HEK293 (cell line): ENCODE measurements at regions not wholly inside any gene's neighbourhood (a gene's known extent, or its start where the extent isn't known, plus 50 kb on each side); places are given as distances from the start of the nearest gene placed in this dataset.

Experiments
- REPIN1 ChIP-seq: fragments of 450-650 bp; formaldehyde crosslinking; IDR thresholded peaks from 2 replicates; pipeline ENCODE4 v1.5.1; 2017; ENCODE audit warnings: missing biosample characterization, missing genetic modification characterization, low read depth
- ZNF10 ChIP-seq: fragments of 450-650 bp; formaldehyde crosslinking; IDR thresholded peaks from 2 replicates; pipeline ENCODE4 v1.5.1; 2017; ENCODE audit warnings: missing biosample characterization, missing genetic modification characterization
- ZNF174 ChIP-seq: fragments of 450-650 bp; formaldehyde crosslinking; IDR thresholded peaks from 2 replicates; pipeline ENCODE4 v1.5.0; 2017; ENCODE audit warnings: missing biosample characterization, mild to moderate bottlenecking, missing genetic modification characterization
- ZNF239 ChIP-seq: fragments of 450-650 bp; formaldehyde crosslinking; IDR thresholded peaks from 2 replicates; pipeline ENCODE4 v1.5.1; 2016; ENCODE audit warnings: missing biosample characterization, missing genetic modification characterization
- ZNF335 ChIP-seq: fragments of 450-650 bp; formaldehyde crosslinking; conservative IDR thresholded peaks from 2 replicates; pipeline ENCODE4 v1.5.1; 2016; ENCODE audit warnings: missing biosample characterization, missing genetic modification characterization
- ZNF658 ChIP-seq: fragments of 450-650 bp; formaldehyde crosslinking; IDR thresholded peaks from 2 replicates; pipeline ENCODE4; 2016; ENCODE audit warnings: missing biosample characterization, missing genetic modification characterization
- ZNF660 ChIP-seq: fragments of 450-650 bp; IDR thresholded peaks from 2 replicates; pipeline ENCODE4 v1.5.1; 2018; ENCODE audit warnings: missing biosample characterization, mild to moderate bottlenecking, missing genetic modification characterization
- ZNF701 ChIP-seq: fragments of 450-650 bp; formaldehyde crosslinking; IDR thresholded peaks from 2 replicates; pipeline ENCODE4 v1.5.1; 2016; ENCODE audit warnings: missing biosample characterization, missing genetic modification characterization
- ZNF791 ChIP-seq: fragments of 450-650 bp; formaldehyde crosslinking; IDR thresholded peaks from 2 replicates; pipeline ENCODE4 v1.5.1; 2016; ENCODE audit warnings: missing biosample characterization, missing genetic modification characterization
- TF ChIP-seq, protein P1 (sequence below): fragments of 450-650 bp; formaldehyde crosslinking; IDR thresholded peaks from 2 replicates; pipeline ENCODE4 v1.5.1; 2016; ENCODE audit warnings: missing biosample characterization, missing genetic modification characterization
- TF ChIP-seq, protein P2 (sequence below): fragments of 450-650 bp; formaldehyde crosslinking; IDR thresholded peaks from 2 replicates; pipeline ENCODE4 v1.5.1; 2016; ENCODE audit warnings: missing biosample characterization, missing genetic modification characterization
- TF ChIP-seq, protein P3 (sequence below): fragments of 450-650 bp; formaldehyde crosslinking; IDR thresholded peaks from 2 replicates; pipeline ENCODE4 v1.5.1; 2016; ENCODE audit warnings: missing biosample characterization, missing genetic modification characterization
- TF ChIP-seq, protein P4 (sequence below): IDR thresholded peaks from 2 replicates; pipeline ENCODE4 v1.6.1; 2011; ENCODE audit warnings: mild to moderate bottlenecking, low read depth, low read length, borderline replicate concordance
- TF ChIP-seq, protein P5 (sequence below): fragments of 450-650 bp; formaldehyde crosslinking; IDR thresholded peaks from 2 replicates; pipeline ENCODE4 v1.5.1; 2016; ENCODE audit warnings: missing biosample characterization, missing genetic modification characterization

DNA sequence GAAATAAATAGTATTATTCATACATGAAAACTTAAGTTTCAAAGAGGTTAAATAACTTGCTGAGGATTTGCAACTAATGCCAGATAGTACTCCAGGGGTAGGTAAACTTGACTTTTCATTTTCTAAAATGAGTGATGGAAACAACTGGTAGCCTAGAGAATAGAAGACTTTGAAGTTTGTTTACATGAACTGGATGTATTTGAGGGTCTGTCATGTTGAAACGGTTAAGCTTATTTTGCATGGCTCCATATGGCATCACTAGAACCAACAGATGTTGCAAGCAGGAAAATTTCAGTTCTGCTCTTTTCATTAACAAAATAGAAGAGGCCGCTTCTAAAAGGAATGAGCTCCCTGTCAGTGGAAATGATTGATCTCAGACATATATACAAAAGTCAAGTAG, 105.1 kb upstream of the SGCD start:
- TF ChIP-seq REPIN1 (tag by site-specific recombination) (no peak), ZNF658 (tag by site-specific recombination) (no peak), ZNF174 (tag by site-specific recombination) (no peak), ZNF10 (tag by site-specific recombination) (no peak), ZNF701 (tag by site-specific recombination) (no peak), ZNF791 (no peak), ZNF660 (tag by site-specific recombination) (no peak), ZNF239 (no peak), ZNF335 (tag by site-specific recombination) (no peak)
- TF ChIP-seq, protein P1, sequence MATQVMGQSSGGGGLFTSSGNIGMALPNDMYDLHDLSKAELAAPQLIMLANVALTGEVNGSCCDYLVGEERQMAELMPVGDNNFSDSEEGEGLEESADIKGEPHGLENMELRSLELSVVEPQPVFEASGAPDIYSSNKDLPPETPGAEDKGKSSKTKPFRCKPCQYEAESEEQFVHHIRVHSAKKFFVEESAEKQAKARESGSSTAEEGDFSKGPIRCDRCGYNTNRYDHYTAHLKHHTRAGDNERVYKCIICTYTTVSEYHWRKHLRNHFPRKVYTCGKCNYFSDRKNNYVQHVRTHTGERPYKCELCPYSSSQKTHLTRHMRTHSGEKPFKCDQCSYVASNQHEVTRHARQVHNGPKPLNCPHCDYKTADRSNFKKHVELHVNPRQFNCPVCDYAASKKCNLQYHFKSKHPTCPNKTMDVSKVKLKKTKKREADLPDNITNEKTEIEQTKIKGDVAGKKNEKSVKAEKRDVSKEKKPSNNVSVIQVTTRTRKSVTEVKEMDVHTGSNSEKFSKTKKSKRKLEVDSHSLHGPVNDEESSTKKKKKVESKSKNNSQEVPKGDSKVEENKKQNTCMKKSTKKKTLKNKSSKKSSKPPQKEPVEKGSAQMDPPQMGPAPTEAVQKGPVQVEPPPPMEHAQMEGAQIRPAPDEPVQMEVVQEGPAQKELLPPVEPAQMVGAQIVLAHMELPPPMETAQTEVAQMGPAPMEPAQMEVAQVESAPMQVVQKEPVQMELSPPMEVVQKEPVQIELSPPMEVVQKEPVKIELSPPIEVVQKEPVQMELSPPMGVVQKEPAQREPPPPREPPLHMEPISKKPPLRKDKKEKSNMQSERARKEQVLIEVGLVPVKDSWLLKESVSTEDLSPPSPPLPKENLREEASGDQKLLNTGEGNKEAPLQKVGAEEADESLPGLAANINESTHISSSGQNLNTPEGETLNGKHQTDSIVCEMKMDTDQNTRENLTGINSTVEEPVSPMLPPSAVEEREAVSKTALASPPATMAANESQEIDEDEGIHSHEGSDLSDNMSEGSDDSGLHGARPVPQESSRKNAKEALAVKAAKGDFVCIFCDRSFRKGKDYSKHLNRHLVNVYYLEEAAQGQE (tag by site-specific recombination) = no peak
- TF ChIP-seq, protein P2, sequence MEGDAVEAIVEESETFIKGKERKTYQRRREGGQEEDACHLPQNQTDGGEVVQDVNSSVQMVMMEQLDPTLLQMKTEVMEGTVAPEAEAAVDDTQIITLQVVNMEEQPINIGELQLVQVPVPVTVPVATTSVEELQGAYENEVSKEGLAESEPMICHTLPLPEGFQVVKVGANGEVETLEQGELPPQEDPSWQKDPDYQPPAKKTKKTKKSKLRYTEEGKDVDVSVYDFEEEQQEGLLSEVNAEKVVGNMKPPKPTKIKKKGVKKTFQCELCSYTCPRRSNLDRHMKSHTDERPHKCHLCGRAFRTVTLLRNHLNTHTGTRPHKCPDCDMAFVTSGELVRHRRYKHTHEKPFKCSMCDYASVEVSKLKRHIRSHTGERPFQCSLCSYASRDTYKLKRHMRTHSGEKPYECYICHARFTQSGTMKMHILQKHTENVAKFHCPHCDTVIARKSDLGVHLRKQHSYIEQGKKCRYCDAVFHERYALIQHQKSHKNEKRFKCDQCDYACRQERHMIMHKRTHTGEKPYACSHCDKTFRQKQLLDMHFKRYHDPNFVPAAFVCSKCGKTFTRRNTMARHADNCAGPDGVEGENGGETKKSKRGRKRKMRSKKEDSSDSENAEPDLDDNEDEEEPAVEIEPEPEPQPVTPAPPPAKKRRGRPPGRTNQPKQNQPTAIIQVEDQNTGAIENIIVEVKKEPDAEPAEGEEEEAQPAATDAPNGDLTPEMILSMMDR (tag by site-specific recombination) = no peak
- TF ChIP-seq, protein P3, sequence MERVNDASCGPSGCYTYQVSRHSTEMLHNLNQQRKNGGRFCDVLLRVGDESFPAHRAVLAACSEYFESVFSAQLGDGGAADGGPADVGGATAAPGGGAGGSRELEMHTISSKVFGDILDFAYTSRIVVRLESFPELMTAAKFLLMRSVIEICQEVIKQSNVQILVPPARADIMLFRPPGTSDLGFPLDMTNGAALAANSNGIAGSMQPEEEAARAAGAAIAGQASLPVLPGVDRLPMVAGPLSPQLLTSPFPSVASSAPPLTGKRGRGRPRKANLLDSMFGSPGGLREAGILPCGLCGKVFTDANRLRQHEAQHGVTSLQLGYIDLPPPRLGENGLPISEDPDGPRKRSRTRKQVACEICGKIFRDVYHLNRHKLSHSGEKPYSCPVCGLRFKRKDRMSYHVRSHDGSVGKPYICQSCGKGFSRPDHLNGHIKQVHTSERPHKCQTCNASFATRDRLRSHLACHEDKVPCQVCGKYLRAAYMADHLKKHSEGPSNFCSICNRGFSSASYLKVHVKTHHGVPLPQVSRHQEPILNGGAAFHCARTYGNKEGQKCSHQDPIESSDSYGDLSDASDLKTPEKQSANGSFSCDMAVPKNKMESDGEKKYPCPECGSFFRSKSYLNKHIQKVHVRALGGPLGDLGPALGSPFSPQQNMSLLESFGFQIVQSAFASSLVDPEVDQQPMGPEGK = no peak
- TF ChIP-seq, protein P4, sequence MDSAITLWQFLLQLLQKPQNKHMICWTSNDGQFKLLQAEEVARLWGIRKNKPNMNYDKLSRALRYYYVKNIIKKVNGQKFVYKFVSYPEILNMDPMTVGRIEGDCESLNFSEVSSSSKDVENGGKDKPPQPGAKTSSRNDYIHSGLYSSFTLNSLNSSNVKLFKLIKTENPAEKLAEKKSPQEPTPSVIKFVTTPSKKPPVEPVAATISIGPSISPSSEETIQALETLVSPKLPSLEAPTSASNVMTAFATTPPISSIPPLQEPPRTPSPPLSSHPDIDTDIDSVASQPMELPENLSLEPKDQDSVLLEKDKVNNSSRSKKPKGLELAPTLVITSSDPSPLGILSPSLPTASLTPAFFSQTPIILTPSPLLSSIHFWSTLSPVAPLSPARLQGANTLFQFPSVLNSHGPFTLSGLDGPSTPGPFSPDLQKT = no peak
- TF ChIP-seq, protein P5, sequence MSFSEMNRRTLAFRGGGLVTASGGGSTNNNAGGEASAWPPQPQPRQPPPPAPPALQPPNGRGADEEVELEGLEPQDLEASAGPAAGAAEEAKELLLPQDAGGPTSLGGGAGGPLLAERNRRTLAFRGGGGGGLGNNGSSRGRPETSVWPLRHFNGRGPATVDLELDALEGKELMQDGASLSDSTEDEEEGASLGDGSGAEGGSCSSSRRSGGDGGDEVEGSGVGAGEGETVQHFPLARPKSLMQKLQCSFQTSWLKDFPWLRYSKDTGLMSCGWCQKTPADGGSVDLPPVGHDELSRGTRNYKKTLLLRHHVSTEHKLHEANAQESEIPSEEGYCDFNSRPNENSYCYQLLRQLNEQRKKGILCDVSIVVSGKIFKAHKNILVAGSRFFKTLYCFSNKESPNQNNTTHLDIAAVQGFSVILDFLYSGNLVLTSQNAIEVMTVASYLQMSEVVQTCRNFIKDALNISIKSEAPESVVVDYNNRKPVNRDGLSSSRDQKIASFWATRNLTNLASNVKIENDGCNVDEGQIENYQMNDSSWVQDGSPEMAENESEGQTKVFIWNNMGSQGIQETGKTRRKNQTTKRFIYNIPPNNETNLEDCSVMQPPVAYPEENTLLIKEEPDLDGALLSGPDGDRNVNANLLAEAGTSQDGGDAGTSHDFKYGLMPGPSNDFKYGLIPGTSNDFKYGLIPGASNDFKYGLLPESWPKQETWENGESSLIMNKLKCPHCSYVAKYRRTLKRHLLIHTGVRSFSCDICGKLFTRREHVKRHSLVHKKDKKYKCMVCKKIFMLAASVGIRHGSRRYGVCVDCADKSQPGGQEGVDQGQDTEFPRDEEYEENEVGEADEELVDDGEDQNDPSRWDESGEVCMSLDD (tag by site-specific recombination) = no peak
